ENCODE measurements at regions not wholly inside any gene's neighbourhood (a gene's known extent, or its start where the extent isn't known, plus 50 kb on each side); places are given as distances from the start of the nearest gene placed in this dataset.

GRCh38 chr6:163716690-163717089 is 302.2 kb downstream of the QKI start:
- ChIA-PET POLR2A (no interaction called here), CTCF (no interaction called here)
- Mint-ChIP-seq H3K27ac (no peak overlapping the region), H3K4me3 (no peak overlapping the region), H3K9me3 (no peaks in the 10 kb centered on the region), H3K4me1 (peaks cover 3% of the 10 kb centered on the region), H3K27me3 (peaks cover 5% of the 10 kb centered on the region), H3K36me3 (ENCODE audit: low read depth) (no peaks in the 10 kb centered on the region)
- no peak for DNase-seq

- CTCF ChIA-PET: no interaction called here
- peaks cover 3% of the 10 kb centered on the region for H3K4me1 Mint-ChIP-seq
- POLR2A ChIA-PET: no interaction called here
- H3K4me3 Mint-ChIP-seq: no peak overlapping the region
- H3K27ac Mint-ChIP-seq: no peak overlapping the region
- H3K27me3 Mint-ChIP-seq: peaks cover 2% of the 10 kb centered on the region
- no peaks in the 10 kb centered on the region for H3K9me3 Mint-ChIP-seq
- DNase-seq: no peak
- no peaks in the 10 kb centered on the region for H3K36me3 Mint-ChIP-seq (ENCODE audit: low read depth)
These were observed 301.3 kb downstream of the QKI start for GRCh38 chr6:163715846-163716245.

GRCh38 chr6:163714179-163714578 is 299.7 kb downstream of the QKI start:
- Mint-ChIP-seq H3K4me3 (no peak overlapping the region), H3K27ac (no peak overlapping the region), H3K27me3 (peaks cover 2% of the 10 kb centered on the region), H3K36me3 (ENCODE audit: low read depth) (no peaks in the 10 kb centered on the region), H3K4me1 (peaks cover 3% of the 10 kb centered on the region), H3K9me3 (no peaks in the 10 kb centered on the region)
- DNase-seq: no peak
- ChIA-PET POLR2A (no interaction called here), CTCF (no interaction called here)

GRCh38 chr6:163712981-163713380 is 298.5 kb downstream of the QKI start:
- Mint-ChIP-seq H3K27ac (no peak overlapping the region), H3K4me3 (no peak overlapping the region), H3K27me3 (peaks cover 4% of the 10 kb centered on the region), H3K9me3 (no peaks in the 10 kb centered on the region), H3K36me3 (ENCODE audit: low read depth) (no peaks in the 10 kb centered on the region), H3K4me1 (peaks cover 3% of the 10 kb centered on the region)
- CTCF ChIA-PET: no interaction called here
- POLR2A ChIA-PET: no interaction called here
- DNase-seq: no peak

GRCh38 chr6:163712566-163712961 is 298.0 kb downstream of the QKI start:
- peaks cover 4% of the 10 kb centered on the region for H3K27me3 Mint-ChIP-seq
- ChIA-PET CTCF (no interaction called here), POLR2A (no interaction called here)
- H3K4me3 Mint-ChIP-seq: no peak overlapping the region
- no peak overlapping the region for H3K27ac Mint-ChIP-seq
- H3K36me3 Mint-ChIP-seq (ENCODE audit: low read depth): no peaks in the 10 kb centered on the region
- no peaks in the 10 kb centered on the region for H3K9me3 Mint-ChIP-seq
- H3K4me1 Mint-ChIP-seq: peaks cover 3% of the 10 kb centered on the region
- DNase-seq: no peak

- CTCF ChIA-PET: no interaction called here
- H3K27me3 Mint-ChIP-seq: peaks cover 2% of the 10 kb centered on the region
- no peak overlapping the region for H3K4me3 Mint-ChIP-seq
- no peaks in the 10 kb centered on the region for H3K36me3 Mint-ChIP-seq (ENCODE audit: low read depth)
- DNase-seq: no peak
- no peak overlapping the region for H3K27ac Mint-ChIP-seq
- no peaks in the 10 kb centered on the region for H3K9me3 Mint-ChIP-seq
- POLR2A ChIA-PET: no interaction called here
- H3K4me1 Mint-ChIP-seq: peaks cover 3% of the 10 kb centered on the region
These were observed 297.4 kb downstream of the QKI start for GRCh38 chr6:163711615-163712565.

GRCh38 chr6:163710532-163711470 is 296.3 kb downstream of the QKI start:
- H3K27ac Mint-ChIP-seq: no peak overlapping the region
- no peaks in the 10 kb centered on the region for H3K9me3 Mint-ChIP-seq
- ChIA-PET POLR2A (no interaction called here), CTCF (no interaction called here)
- peaks cover 5% of the 10 kb centered on the region for H3K27me3 Mint-ChIP-seq
- no peak overlapping the region for H3K4me3 Mint-ChIP-seq
- peaks cover 3% of the 10 kb centered on the region for H3K4me1 Mint-ChIP-seq
- H3K36me3 Mint-ChIP-seq (ENCODE audit: low read depth): no peaks in the 10 kb centered on the region
- DNase-seq: no peak

GRCh38 chr6:163709693-163710092 is 295.2 kb downstream of the QKI start:
- H3K4me3 Mint-ChIP-seq: no peak overlapping the region
- DNase-seq: no peak
- ChIA-PET POLR2A (no interaction called here), CTCF (no interaction called here)
- no peaks in the 10 kb centered on the region for H3K36me3 Mint-ChIP-seq (ENCODE audit: low read depth)
- peaks cover 3% of the 10 kb centered on the region for H3K4me1 Mint-ChIP-seq
- no peaks in the 10 kb centered on the region for H3K9me3 Mint-ChIP-seq
- no peak overlapping the region for H3K27ac Mint-ChIP-seq
- H3K27me3 Mint-ChIP-seq: peaks cover 5% of the 10 kb centered on the region

- no peaks in the 10 kb centered on the region for H3K9me3 Mint-ChIP-seq
- peaks cover 5% of the 10 kb centered on the region for H3K27me3 Mint-ChIP-seq
- ChIA-PET CTCF (no interaction called here), POLR2A (no interaction called here)
- no peak overlapping the region for H3K4me3 Mint-ChIP-seq
- no peak overlapping the region for H3K27ac Mint-ChIP-seq
- H3K4me1 Mint-ChIP-seq: peaks cover 3% of the 10 kb centered on the region
- DNase-seq: no peak
- no peaks in the 10 kb centered on the region for H3K36me3 Mint-ChIP-seq (ENCODE audit: low read depth)
These were observed 294.7 kb downstream of the QKI start for GRCh38 chr6:163709255-163709654.

- no peaks in the 10 kb centered on the region for H3K9me3 Mint-ChIP-seq
- ChIA-PET POLR2A (no interaction called here), CTCF (no interaction called here)
- no peak overlapping the region for H3K4me3 Mint-ChIP-seq
- no peaks in the 10 kb centered on the region for H3K36me3 Mint-ChIP-seq (ENCODE audit: low read depth)
- peaks cover 5% of the 10 kb centered on the region for H3K27me3 Mint-ChIP-seq
- no peak for DNase-seq
- H3K4me1 Mint-ChIP-seq: peaks cover 3% of the 10 kb centered on the region
- no peak overlapping the region for H3K27ac Mint-ChIP-seq
These were observed 293.9 kb downstream of the QKI start for GRCh38 chr6:163708466-163708865.

- DNase-seq: no peak
- no peaks in the 10 kb centered on the region for H3K9me3 Mint-ChIP-seq
- H3K4me1 Mint-ChIP-seq: peaks cover 3% of the 10 kb centered on the region
- POLR2A ChIA-PET: no interaction called here
- H3K36me3 Mint-ChIP-seq (ENCODE audit: low read depth): no peaks in the 10 kb centered on the region
- H3K27ac Mint-ChIP-seq: no peak overlapping the region
- peaks cover 5% of the 10 kb centered on the region for H3K27me3 Mint-ChIP-seq
- H3K4me3 Mint-ChIP-seq: no peak overlapping the region
- CTCF ChIA-PET: interaction anchor here (0.5 kb wide), 1 partner anchor 289 kb away, joined by 3 read pairs; no protein-coding TSS in a partner anchor
These were observed 293.2 kb downstream of the QKI start for GRCh38 chr6:163707387-163708355.

- Mint-ChIP-seq H3K36me3 (ENCODE audit: low read depth) (no peaks in the 10 kb centered on the region), H3K4me3 (no peak overlapping the region), H3K4me1 (no peaks in the 10 kb centered on the region), H3K27ac (no peak overlapping the region), H3K9me3 (no peaks in the 10 kb centered on the region), H3K27me3 (peaks cover 5% of the 10 kb centered on the region)
- ChIA-PET CTCF (no interaction called here), POLR2A (no interaction called here)
- DNase-seq: no peak
These were observed 292.1 kb downstream of the QKI start for GRCh38 chr6:163706500-163707087.
